ENCODE measurements at regions not wholly inside any gene's neighbourhood (a gene's known extent, or its start where the extent isn't known, plus 50 kb on each side); places are given as distances from the start of the nearest gene placed in this dataset.
"Not testable (repeated sequence)": the region's sequence is repeated elsewhere in the genome, so short reads cannot be mapped to it uniquely, and the experiment has no call there.

- Mint-ChIP-seq H3K27me3 (ENCODE audit: unreplicated experiment) (no peaks in the 10 kb centered on the region), H3K27ac (ENCODE audit: unreplicated experiment) (no peak overlapping the region), H3K36me3 (ENCODE audit: unreplicated experiment) (no peaks in the 10 kb centered on the region), H3K4me3 (ENCODE audit: unreplicated experiment) (no peak overlapping the region), H3K4me1 (ENCODE audit: low read depth, unreplicated experiment) (no peaks in the 10 kb centered on the region), H3K9me3 (ENCODE audit: unreplicated experiment) (peaks cover 2% of the 10 kb centered on the region)
- TF ChIP-seq, protein P1, sequence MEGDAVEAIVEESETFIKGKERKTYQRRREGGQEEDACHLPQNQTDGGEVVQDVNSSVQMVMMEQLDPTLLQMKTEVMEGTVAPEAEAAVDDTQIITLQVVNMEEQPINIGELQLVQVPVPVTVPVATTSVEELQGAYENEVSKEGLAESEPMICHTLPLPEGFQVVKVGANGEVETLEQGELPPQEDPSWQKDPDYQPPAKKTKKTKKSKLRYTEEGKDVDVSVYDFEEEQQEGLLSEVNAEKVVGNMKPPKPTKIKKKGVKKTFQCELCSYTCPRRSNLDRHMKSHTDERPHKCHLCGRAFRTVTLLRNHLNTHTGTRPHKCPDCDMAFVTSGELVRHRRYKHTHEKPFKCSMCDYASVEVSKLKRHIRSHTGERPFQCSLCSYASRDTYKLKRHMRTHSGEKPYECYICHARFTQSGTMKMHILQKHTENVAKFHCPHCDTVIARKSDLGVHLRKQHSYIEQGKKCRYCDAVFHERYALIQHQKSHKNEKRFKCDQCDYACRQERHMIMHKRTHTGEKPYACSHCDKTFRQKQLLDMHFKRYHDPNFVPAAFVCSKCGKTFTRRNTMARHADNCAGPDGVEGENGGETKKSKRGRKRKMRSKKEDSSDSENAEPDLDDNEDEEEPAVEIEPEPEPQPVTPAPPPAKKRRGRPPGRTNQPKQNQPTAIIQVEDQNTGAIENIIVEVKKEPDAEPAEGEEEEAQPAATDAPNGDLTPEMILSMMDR (IDR thresholded peaks at IDR 0.05; ENCODE audit: partially characterized antibody, unreplicated experiment), result no peak
- DNase-seq, result no peak
Measured at GRCh38 chr2:179332903-179333302, 68.3 kb upstream of the SESTD1 start.

DNA sequence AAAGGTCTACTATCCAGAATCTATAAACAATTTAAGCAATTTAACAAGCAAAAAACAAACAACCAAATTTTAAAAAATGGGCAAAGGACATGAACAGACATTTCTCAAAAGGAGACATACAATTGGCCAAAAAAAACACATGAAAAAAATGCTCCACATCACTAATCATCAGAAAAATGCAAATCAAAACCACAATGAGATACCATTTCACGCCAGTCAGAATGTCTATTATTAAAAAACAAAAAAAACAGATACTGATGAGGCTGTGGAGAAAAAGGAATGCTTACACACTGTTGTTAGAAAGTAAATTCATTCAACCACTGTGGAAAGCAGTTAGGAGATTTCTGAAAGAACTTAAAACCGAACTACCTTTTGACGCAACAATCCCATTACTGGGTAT, 66.4 kb upstream of the SESTD1 start:
- DNase-seq, result no peak
- H3K36me3 Mint-ChIP-seq (ENCODE audit: unreplicated experiment), result no peaks in the 10 kb centered on the region
- no peak overlapping the region for H3K27ac Mint-ChIP-seq (ENCODE audit: unreplicated experiment)
- no peaks in the 10 kb centered on the region for H3K4me1 Mint-ChIP-seq (ENCODE audit: low read depth, unreplicated experiment)
- H3K27me3 Mint-ChIP-seq (ENCODE audit: unreplicated experiment), result no peaks in the 10 kb centered on the region
- H3K9me3 Mint-ChIP-seq (ENCODE audit: unreplicated experiment), result peaks cover 2% of the 10 kb centered on the region
- TF ChIP-seq, protein P1 (IDR thresholded peaks at IDR 0.05; ENCODE audit: partially characterized antibody, unreplicated experiment), result no peak
- H3K4me3 Mint-ChIP-seq (ENCODE audit: unreplicated experiment), result no peak overlapping the region

DNA sequence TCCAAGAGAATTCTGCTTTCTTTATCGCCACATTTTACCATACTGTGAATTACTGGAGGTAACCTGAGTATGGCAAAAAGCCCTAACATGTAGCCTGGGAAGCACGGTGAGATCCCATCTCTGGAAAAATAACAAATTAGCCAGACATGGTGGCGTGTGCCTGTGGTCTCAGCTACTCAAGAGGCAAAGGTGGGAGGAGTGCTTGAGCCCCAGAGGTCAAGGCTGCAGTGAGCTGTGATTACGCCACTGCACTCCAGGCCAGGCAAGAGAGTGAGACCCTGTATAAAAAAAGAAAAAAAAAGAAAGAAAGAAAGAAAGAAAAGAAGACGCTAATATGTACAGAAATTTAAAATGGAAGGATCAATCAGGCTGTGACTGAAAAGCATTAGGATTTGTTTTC, 57.7 kb upstream of the SESTD1 start:
- H3K4me1 Mint-ChIP-seq (ENCODE audit: low read depth, unreplicated experiment), result peaks cover 8% of the 10 kb centered on the region
- H3K36me3 Mint-ChIP-seq (ENCODE audit: unreplicated experiment), result no peaks in the 10 kb centered on the region
- DNase-seq, result no peak
- H3K27ac Mint-ChIP-seq (ENCODE audit: unreplicated experiment), result no peak overlapping the region
- peaks cover 1% of the 10 kb centered on the region for H3K27me3 Mint-ChIP-seq (ENCODE audit: unreplicated experiment)
- H3K9me3 Mint-ChIP-seq (ENCODE audit: unreplicated experiment), result no peaks in the 10 kb centered on the region
- no peak overlapping the region for H3K4me3 Mint-ChIP-seq (ENCODE audit: unreplicated experiment)
- TF ChIP-seq, protein P1 (IDR thresholded peaks at IDR 0.05; ENCODE audit: partially characterized antibody, unreplicated experiment), result no peak

DNA sequence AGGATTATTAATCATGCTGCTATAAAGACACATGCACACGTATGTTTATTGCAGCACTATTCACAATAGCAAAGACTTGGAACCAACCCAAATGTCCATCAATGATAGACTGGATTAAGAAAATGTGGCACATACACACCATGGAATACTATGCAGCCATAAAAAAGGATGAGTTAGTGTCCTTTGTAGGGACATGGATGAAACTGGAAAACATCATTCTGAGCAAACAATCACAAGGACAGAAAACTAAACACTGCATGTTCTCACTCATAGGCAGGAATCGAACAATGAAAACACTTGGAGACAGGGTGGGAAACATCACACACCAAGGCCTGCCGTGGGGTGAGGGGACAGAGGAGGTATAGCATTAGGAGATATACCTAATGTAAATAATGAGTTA, 56.4 kb upstream of the SESTD1 start:
- not testable (repeated sequence) for H3K27ac Mint-ChIP-seq (ENCODE audit: unreplicated experiment); H3K4me1 Mint-ChIP-seq (ENCODE audit: low read depth, unreplicated experiment); DNase-seq; H3K9me3 Mint-ChIP-seq (ENCODE audit: unreplicated experiment); H3K36me3 Mint-ChIP-seq (ENCODE audit: unreplicated experiment); H3K4me3 Mint-ChIP-seq (ENCODE audit: unreplicated experiment); H3K27me3 Mint-ChIP-seq (ENCODE audit: unreplicated experiment)

- not testable (repeated sequence) for DNase-seq; H3K4me3 Mint-ChIP-seq (ENCODE audit: unreplicated experiment); H3K9me3 Mint-ChIP-seq (ENCODE audit: unreplicated experiment); H3K27me3 Mint-ChIP-seq (ENCODE audit: unreplicated experiment); H3K36me3 Mint-ChIP-seq (ENCODE audit: unreplicated experiment); H3K4me1 Mint-ChIP-seq (ENCODE audit: low read depth, unreplicated experiment); H3K27ac Mint-ChIP-seq (ENCODE audit: unreplicated experiment)
Measured at GRCh38 chr2:179314729-179315128, 50.1 kb upstream of the SESTD1 start.

All from glutamatergic neuron (in vitro differentiated cells).